Neuronal stem cell (in vitro differentiated cells): ENCODE measurements at regions not wholly inside any gene's neighbourhood (a gene's known extent, or its start where the extent isn't known, plus 50 kb on each side); places are given as distances from the start of the nearest gene placed in this dataset.
"Not testable (repeated sequence)": the region's sequence is repeated elsewhere in the genome, so short reads cannot be mapped to it uniquely, and the experiment has no call there.

ENCODE experiments used
- DNase-seq: peaks from one replicate; pipeline ENCODE4 v3.0.0-alpha.2; 2013; ENCODE audit warnings: low spot score
- H2AFZ ChIP-seq: one replicate; pipeline ENCODE4 v1.6.1; 2013; ENCODE audit warnings: mild to moderate bottlenecking, low read length, inconsistent platforms
- H2AK5ac ChIP-seq: 2 replicates; pipeline ENCODE4 v1.6.1; 2013; ENCODE audit warnings: low read depth, mild to moderate bottlenecking, inconsistent platforms, low read length, moderate library complexity, mixed read lengths
- H2BK120ac ChIP-seq: 2 replicates; pipeline ENCODE4 v1.6.1; 2013; ENCODE audit warnings: low read depth, mild to moderate bottlenecking, inconsistent platforms, low read length, moderate library complexity, mixed read lengths
- H2BK12ac ChIP-seq: one replicate; pipeline ENCODE4 v1.6.1; 2013; ENCODE audit warnings: low read length, inconsistent platforms
- H2BK15ac ChIP-seq: 2 replicates; pipeline ENCODE4 v1.6.1; 2013; ENCODE audit warnings: mild to moderate bottlenecking, low read length, inconsistent platforms, mixed read lengths
- H2BK5ac ChIP-seq: one replicate; pipeline ENCODE4 v1.6.1; 2013; ENCODE audit warnings: inconsistent platforms, mild to moderate bottlenecking, low read length, moderate library complexity
- H3K14ac ChIP-seq: one replicate; pipeline ENCODE4 v1.6.1; 2013; ENCODE audit warnings: low read length, inconsistent platforms
- H3K18ac ChIP-seq: 2 replicates; pipeline ENCODE4 v1.6.1; 2013; ENCODE audit warnings: low read length, inconsistent platforms
- H3K23ac ChIP-seq: 2 replicates; pipeline ENCODE4 v1.6.1; 2013; ENCODE audit warnings: low read depth, mild to moderate bottlenecking, mixed read lengths, low read length, inconsistent platforms; ENCODE audit not compliant: poor library complexity
- H3K27ac ChIP-seq: replicated peaks from 3 replicates; pipeline ENCODE4 v1.5.1; 2013; ENCODE audit warnings: low read length, inconsistent platforms
- H3K27me3 ChIP-seq, 3 experiments: 2 replicates each; pipeline ENCODE4 v1.6.1; 2013; ENCODE audit warnings: low read length in 3 of 3, mild to moderate bottlenecking in 2 of 3, inconsistent platforms in 1 of 3, low read depth in 1 of 3, mixed read lengths in 1 of 3, moderate library complexity in 1 of 3; ENCODE audit not compliant: control insufficient read depth in 3 of 3, insufficient read depth in 3 of 3
- H3K36me3 ChIP-seq, 2 donors: replicated peaks in 1 of 2; 2 replicates each; pipeline ENCODE4 v1.6.1; 2013; ENCODE audit warnings: low read length in 2 of 2; ENCODE audit not compliant: control insufficient read depth in 2 of 2, insufficient read depth in 2 of 2
- H3K4ac ChIP-seq: 2 replicates; pipeline ENCODE4 v1.6.1; 2013; ENCODE audit warnings: inconsistent platforms, mild to moderate bottlenecking, low read length, moderate library complexity
- H3K4me1 ChIP-seq, 2 donors: 1 replicate in 1 of 2; 2 replicates in 1 of 2; pipeline ENCODE4 v1.6.1; 2013; ENCODE audit warnings: low read length in 2 of 2, low read depth in 1 of 2; ENCODE audit not compliant: control insufficient read depth in 2 of 2, insufficient read depth in 1 of 2
- H3K4me2 ChIP-seq: one replicate; pipeline ENCODE4 v1.6.1; 2013; ENCODE audit warnings: mild to moderate bottlenecking, low read length, inconsistent platforms; ENCODE audit not compliant: insufficient read depth, poor library complexity, severe bottlenecking
- H3K4me3 ChIP-seq, 2 donors: 2 replicates each; pipeline ENCODE4 v1.5.1; 2013; ENCODE audit warnings: low read length in 2 of 2, mild to moderate bottlenecking in 2 of 2, inconsistent platforms in 1 of 2, moderate library complexity in 1 of 2
- H3K79me1 ChIP-seq: one replicate; pipeline ENCODE4 v1.6.1; 2013; ENCODE audit warnings: low read depth, mild to moderate bottlenecking, inconsistent platforms, low read length, moderate library complexity
- H3K9ac ChIP-seq: one replicate; pipeline ENCODE4 v1.6.1; 2013; ENCODE audit warnings: mild to moderate bottlenecking, low read depth, low read length, inconsistent platforms; ENCODE audit not compliant: poor library complexity
- H3K9me3 ChIP-seq, 2 donors: replicated peaks in 1 of 2; 2 replicates each; pipeline versions ENCODE3 to v1.6.1; 2013; ENCODE audit warnings: low read length in 2 of 2, mild to moderate bottlenecking in 2 of 2, inconsistent platforms in 1 of 2, low read depth in 1 of 2, mixed read lengths in 1 of 2, moderate library complexity in 1 of 2; ENCODE audit not compliant: control insufficient read depth in 2 of 2, insufficient read depth in 1 of 2
- H4K8ac ChIP-seq: one replicate; pipeline ENCODE4 v1.6.1; 2013; ENCODE audit warnings: low read depth, mild to moderate bottlenecking, inconsistent platforms, low read length, moderate library complexity
- H4K91ac ChIP-seq: one replicate; pipeline ENCODE4 v1.6.1; 2013; ENCODE audit warnings: low read length, low read depth, mild to moderate bottlenecking, inconsistent platforms; ENCODE audit not compliant: poor library complexity
- WGBS, 2 donors: extraction: QIAGEN DNeasy Blood & Tissue Kit; methylation state at CpG; one replicate each; pipeline ENCODE4 v1.1.7; 2013; ENCODE audit warnings: missing lambda C conversion rate in 2 of 2, mixed read lengths in 1 of 2; ENCODE audit not compliant: insufficient read length in 2 of 2, insufficient replicate concordance in 1 of 2; ENCODE audit errors: extremely low coverage in 2 of 2; 5-methylcytosine and 5-hydroxymethylcytosine counted together

GRCh38 chr9:31185831-31186230, 1198.6 kb upstream of the ACO1 start:
- Histone ChIP-seq H3K14ac (no peak overlapping the region), H2AK5ac (no peak overlapping the region), H2BK120ac (no peak overlapping the region), H4K8ac (no peak overlapping the region), H2BK15ac (no peak overlapping the region), H3K27me3 (no peaks in the 10 kb centered on the region), H3K4me1 (no peaks in the 10 kb centered on the region), H3K4ac (no peak overlapping the region), H2BK5ac (no peak overlapping the region), H3K18ac (no peak overlapping the region), H3K23ac (no peak overlapping the region), H2AFZ (peak overlapping the region; percentile 30), H3K4me3 (no peak overlapping the region), H3K9me3 (no peaks in the 10 kb centered on the region), H3K79me1 (no peaks in the 10 kb centered on the region), H2BK12ac (no peak overlapping the region), H3K9ac (no peak overlapping the region), H3K27ac (no peak overlapping the region), H4K91ac (no peak overlapping the region), H3K4me2 (no peak overlapping the region), H3K36me3 (no peaks in the 10 kb centered on the region)
- no peak for DNase-seq

DNA sequence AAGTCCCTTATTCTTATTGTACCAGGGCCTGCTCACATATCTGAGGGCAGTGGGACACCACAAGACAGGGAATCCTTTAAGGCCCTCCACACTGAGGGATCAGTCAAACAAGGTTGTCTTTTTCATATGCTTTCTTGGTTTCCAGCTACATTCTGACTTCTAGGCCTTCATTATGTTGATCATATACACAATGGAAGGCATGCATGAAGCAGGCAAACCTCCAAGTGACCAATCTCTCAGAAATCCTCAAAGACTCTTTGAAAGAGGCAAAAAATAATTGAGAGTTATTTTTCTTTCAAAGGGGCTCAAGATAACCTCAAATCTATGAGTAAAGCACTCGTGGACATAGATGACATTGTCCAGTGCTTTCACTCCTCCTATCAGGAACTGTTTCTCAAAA, 1195.9 kb upstream of the ACO1 start:
- no peak overlapping the region for H4K8ac ChIP-seq
- H3K18ac ChIP-seq: no peak overlapping the region
- H3K4me1 ChIP-seq: no peaks in the 10 kb centered on the region
- H4K91ac ChIP-seq: no peak overlapping the region
- no peaks in the 10 kb centered on the region for H3K9me3 ChIP-seq
- no peak overlapping the region for H2AK5ac ChIP-seq
- H2BK12ac ChIP-seq: no peak overlapping the region
- H3K27me3 ChIP-seq: no peaks in the 10 kb centered on the region
- H2BK15ac ChIP-seq: no peak overlapping the region
- H3K27ac ChIP-seq: no peak overlapping the region
- H2BK120ac ChIP-seq: no peak overlapping the region
- H2AFZ ChIP-seq: no peak overlapping the region
- no peak overlapping the region for H3K4me3 ChIP-seq
- H3K79me1 ChIP-seq: no peaks in the 10 kb centered on the region
- H3K14ac ChIP-seq: no peak overlapping the region
- H3K4ac ChIP-seq: no peak overlapping the region
- no peak overlapping the region for H3K4me2 ChIP-seq
- no CpG with 5 or more reads among the region's 1 CpG for WGBS, 2 donors
- H2BK5ac ChIP-seq: no peak overlapping the region
- H3K36me3 ChIP-seq: no peaks in the 10 kb centered on the region
- H3K9ac ChIP-seq: no peak overlapping the region
- DNase-seq: no peak
- H3K23ac ChIP-seq: no peak overlapping the region

DNA sequence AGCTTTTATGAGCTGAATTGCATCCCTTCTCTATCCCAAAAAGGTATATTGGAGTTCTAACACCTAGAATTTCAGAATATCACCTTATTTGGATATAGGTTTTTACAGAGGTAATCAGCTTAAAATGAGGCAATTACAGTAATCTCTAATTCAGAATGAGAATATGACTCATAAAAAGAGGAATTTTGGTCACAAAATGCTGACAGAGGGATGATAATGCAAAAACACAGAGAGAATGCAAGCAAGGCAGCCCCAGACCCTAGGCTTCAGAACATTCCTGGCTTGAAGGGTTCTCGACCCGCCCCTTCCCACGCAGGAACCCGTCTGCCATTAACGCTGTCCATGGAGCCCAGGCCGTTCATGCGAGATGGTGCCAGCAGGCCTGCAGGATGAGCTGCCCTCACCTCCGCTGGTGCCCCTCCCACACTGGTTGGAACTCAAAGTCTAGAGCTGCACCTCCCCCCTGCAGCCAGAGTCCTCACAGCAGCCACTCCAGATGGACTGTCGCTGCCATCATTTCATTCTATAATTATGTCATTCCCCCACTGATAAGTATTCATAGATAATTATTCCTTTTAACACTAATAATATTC, 1173.4 kb upstream of the ACO1 start:
- Histone ChIP-seq H3K4me3 (no peak overlapping the region), H2AFZ (peak overlapping the region; percentile 57), H2AK5ac (no peak overlapping the region), H3K9ac (no peak overlapping the region), H4K8ac (no peak overlapping the region), H3K23ac (peak overlapping the region; percentile 80), H3K36me3 (no peaks in the 10 kb centered on the region), H3K4me1 (no peaks in the 10 kb centered on the region), H3K9me3 (no peaks in the 10 kb centered on the region), H3K4me2 (no peak overlapping the region), H2BK12ac (no peak overlapping the region), H4K91ac (no peak overlapping the region), H3K27ac (no peak overlapping the region), H2BK15ac (no peak overlapping the region), H3K4ac (no peak overlapping the region), H3K27me3 (no peaks in the 10 kb centered on the region), H3K79me1 (no peaks in the 10 kb centered on the region), H3K18ac (peak overlapping the region; percentile 70), H2BK5ac (no peak overlapping the region), H3K14ac (peak overlapping the region; percentile 89), H2BK120ac (no peak overlapping the region)
- no peak for DNase-seq
- no CpG with 5 or more reads among the region's 9 CpGs for WGBS, 2 donors

DNA sequence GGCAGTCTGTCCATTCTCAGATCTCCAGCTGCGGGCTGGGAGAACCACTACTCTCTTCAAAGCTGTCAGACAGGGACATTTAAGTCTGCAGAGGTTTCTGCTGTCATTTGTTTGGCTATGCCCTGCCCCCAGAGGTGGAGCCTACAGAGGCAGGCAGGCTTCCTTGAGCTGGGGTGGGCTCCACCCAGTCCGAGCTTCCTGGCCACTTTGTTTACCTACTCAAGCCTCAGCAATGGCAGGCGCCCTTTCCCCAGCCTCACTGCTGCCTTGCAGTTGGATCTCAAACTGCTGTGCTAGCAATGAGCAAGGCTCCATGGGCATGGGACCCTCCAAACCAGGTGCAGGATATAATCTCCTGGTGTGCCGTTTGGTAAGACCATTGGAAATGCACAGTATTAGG, 1154.5 kb upstream of the ACO1 start:
- not testable (repeated sequence) for H3K27ac ChIP-seq, H3K9ac ChIP-seq, H4K91ac ChIP-seq, H3K79me1 ChIP-seq, H3K36me3 ChIP-seq, H3K27me3 ChIP-seq, H3K4ac ChIP-seq, H3K4me2 ChIP-seq, H2BK15ac ChIP-seq, H2BK12ac ChIP-seq, H4K8ac ChIP-seq, DNase-seq, H3K18ac ChIP-seq, H3K14ac ChIP-seq, H2AK5ac ChIP-seq, H3K23ac ChIP-seq, H3K4me1 ChIP-seq, H3K9me3 ChIP-seq, H2BK120ac ChIP-seq, H2AFZ ChIP-seq, H3K4me3 ChIP-seq, H2BK5ac ChIP-seq
- no CpG with 5 or more reads among the region's 4 CpGs for WGBS, 2 donors
